GM19324 (cell line): ENCODE measurements at regions not wholly inside any gene's neighbourhood (a gene's known extent, or its start where the extent isn't known, plus 50 kb on each side); places are given as distances from the start of the nearest gene placed in this dataset.
"Not testable (repeated sequence)": the region's sequence is repeated elsewhere in the genome, so short reads cannot be mapped to it uniquely, and the experiment has no call there.

ENCODE experiments used
- ATAC-seq: cut with Tn5 transposase; IDR thresholded peaks from one replicate; pipeline ENCODE4 v1.9.1; 2021; ENCODE audit warnings: mild to moderate bottlenecking, moderate library complexity; ENCODE audit not compliant: unreplicated experiment, low FRiP score

DNA sequence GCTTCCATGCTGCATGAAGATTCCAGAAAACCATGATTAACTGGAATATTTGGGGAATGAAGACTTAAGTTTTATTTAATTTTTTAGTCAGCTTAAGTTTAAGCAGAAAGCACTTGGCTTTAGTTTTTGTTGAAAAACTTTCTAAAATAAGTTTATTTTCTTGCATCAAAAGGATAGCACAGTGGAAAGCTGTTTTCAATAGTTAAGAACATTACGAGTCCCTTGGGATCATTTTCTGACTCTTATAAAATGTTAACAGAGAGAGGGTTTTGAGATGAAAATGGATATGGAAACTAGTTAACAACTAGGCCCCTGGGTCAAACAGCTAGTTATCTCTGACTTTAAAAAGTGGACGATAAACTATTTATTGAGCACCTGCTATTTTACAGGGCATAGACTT lies 181.9 kb upstream of the SLC38A2 start:
- ATAC-seq = no peak

DNA sequence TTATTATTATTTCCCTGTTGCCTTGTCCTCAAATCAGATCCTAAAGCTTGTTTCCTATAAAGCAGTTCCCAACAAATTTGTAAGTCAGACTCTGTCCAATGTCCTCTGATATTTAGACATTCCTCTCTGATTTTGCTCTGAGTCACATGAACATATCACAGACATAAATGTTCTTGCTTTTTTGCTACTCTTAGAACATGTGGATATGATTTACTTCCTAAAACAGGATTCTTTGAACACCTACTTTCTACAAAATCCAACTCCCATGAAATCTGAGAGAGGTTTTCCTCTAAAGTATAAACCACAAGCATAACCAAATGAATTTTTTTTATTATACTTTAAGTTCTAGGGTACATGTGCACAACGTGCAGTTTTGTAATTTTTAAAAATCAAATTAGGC lies 181.3 kb upstream of the SLC38A2 start:
- ATAC-seq = no peak

DNA sequence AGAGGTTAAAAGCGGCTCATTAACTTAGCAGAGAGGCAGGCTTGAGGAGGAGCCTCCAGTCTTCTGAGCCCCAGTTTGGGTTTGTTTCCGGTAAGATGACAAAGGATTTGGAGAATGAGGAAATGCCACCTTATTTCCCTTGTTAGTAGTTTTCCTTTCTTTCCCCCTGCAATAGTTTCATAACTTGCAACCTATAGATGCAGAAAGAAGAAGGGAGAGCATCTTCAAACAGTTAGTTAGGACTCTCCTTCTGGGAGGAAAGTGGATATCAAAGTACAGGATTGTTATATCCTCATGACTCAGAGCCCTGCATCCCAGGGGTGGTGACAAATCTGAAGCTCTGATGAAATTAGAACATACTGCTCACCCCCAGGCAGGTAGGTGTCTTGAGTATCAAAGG lies 180.7 kb upstream of the SLC38A2 start:
- ATAC-seq = no peak

DNA sequence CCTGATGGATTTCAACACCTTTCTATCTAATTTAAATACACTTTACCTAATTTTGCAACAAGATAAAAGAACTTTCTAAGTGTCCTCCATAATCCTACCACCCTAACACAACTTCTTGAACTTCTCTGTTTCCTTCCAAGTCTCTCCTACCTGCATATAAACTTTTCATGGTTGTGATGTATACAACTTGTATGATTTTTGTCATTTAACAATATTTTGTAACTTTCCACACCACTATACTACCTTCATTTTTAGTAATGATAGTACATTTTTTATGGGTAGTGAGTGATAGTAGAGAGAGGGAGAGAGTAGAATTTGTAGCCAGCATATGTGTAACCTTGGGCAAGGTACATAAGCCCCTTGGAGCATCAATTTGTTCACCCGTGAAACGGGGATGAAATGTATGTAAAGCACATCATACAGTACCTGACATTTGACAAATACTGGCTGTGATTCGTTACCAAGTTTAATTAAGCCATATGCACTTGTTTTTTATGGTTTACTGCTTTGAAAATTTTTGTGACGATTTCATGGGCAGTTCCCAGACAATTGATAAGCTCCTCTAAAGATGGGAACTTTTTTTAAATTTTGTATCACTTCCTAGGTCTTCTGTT lies 177.8 kb upstream of the SLC38A2 start:
- no peak for ATAC-seq

DNA sequence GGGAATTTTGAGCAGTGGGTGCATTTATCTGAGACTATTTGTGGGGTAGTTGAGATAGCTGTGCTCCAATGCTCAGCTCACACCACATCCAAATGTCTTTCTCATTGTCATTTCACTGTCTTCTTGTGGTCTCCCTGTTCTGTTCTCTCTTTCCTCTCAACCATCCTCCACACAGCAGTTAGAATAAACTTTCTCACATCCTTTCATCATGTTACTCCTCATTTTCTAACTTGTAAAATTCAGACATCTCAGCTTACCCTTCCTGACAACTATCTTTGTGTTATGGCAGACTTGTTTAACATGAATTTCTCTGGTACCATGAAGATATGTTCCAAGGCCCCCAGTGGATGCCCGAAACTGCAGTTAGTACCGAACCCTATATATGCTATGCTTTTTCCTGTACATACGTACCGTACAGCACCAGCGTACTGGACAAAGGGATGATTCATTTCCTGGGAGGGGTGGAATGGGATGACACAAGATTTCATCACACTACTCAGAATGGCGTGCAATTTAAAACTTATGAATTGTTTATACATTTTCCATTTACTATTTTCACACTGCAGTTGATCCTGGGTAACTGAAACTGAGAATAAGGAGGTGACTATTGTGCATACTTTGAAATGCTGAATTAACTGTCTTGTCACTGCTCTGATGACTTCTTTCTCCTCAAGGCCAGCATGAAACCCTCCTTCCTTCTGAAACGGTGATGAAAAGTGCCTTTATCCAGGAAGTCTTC lies 177.1 kb upstream of the SLC38A2 start:
- no peak for ATAC-seq

DNA sequence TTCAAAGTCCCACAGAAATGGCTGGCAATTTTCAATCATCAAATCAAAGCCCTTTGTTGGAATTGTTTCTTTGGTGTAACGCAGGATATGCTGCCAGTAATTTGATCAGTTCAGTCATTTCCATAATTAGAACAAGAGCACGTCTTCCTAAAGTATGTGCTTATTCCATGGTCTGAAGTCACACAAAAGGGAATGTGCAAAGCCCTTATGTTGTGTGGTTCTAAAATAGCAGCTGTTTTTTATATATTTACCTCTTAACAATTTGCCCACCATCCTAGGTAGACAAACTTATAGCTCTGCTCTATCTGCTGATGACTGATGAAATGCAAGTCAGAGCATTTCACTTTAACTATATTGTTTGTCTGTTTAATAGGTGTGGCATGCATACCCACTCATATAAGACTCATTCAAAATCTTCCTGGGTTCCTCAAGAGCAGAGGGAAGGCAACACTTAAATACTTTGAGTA lies 176.1 kb upstream of the SLC38A2 start:
- ATAC-seq = no peak

DNA sequence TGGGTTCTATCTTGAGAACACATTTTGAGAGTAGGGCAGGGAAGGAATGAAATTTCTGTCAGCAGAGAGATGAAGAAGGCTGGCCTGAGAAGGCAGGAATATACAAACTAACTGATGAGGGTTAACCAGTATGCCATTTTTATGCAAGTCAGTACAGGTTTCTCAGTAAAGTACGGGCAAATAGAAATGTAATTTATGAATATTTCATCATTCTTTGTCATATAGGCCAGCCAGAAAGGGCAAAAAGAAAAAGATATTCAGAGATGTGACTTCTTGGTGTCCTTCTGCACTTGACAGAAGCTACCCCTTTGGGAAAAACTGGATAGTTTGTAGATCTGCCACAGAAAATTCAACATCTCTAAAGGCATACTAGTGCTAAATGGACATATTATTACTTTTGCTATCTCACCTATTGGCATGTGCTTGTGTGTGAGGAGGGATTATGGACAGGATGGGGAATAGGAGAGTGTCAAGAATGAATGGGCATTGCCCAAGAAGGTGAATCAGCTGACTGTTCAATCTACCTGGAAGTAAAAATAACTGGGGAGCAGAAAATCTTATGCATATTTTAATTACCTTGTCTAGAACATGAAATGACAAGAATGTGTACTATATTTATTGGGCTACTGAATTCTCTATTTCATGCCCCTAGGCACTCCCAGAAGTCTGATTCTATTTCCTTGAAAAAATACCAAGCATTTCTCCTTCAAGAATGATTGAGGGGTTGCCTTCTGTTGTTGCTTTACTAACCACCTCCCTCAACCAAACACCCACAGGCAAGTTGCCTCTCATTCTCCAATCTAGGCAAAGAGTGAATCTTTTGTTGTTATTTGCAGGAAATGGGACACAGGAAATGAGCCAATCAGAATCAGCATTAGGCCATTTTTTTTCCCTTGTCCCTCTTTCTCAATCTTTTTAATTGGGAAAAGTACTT lies 175.1 kb upstream of the SLC38A2 start:
- no peak for ATAC-seq

DNA sequence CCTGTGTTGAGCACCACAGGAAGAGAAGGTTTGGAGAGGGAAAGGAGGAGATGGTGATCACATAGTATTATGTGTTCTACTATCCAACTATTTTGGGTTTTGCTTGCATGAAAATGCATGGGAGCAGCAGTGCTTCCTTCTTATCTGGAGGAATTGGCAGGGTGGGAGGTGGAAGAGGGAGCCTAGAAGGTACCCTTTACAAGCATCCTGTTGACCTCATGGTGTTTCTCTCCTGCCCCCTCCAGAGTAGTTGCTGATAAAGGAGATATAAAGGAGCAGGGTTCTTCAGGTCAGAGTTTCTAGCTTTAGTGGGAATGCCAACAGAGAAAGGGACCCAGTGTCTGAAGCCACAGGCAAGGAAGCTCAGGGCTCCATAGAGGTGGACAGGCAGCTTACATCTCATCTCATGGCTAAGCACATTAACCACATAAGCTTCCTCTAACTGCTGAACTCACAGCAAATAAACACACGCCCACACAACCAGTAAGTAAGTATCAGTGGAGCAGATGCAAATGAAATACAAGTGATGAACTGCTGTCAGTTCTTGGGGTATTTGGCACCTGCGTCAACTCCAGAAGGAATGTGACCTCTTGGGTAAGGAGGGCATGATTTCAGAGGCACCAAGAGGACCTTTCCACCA lies 174.2 kb upstream of the SLC38A2 start:
- peak; percentile 92 for ATAC-seq

DNA sequence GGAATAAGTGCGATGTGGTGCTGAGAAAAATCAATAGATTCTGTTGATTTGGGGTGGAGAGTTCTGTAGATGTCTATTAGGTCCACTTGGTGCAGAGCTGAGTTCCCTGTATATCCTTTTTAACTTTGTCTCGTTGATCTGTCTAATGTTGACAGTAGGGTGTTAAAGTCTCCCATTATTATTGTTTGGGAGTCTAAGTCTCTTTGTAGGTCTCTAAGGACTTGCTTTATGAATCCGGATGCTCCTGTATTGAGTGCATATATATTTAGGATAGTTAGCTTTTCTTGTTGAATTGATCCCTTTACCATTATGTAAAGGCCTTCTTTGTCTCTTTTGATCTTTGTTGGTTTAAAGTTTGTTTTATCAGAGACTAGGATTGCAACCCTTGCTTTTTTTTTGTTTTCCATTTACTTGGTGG lies 170.8 kb upstream of the SLC38A2 start:
- not testable (repeated sequence) for ATAC-seq

DNA sequence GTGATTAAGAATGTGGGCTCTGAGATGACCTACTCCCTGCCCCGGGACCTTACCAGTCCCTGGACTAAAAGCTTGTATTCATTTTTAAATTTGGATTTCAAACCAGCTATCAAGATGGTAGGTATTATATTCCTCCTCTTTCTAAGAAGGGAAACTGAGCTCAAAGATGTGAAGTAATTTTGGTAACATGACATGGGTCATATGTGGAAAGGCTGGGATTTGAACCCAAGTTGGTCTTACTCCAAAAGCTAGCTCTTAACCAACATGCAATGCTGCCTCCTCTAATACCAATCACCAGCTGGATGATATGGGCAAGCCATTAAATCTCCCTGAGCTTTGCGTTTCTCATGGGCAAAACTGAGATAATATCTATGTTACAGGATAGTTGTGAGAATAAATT lies 166.4 kb upstream of the SLC38A2 start:
- ATAC-seq = no peak

DNA sequence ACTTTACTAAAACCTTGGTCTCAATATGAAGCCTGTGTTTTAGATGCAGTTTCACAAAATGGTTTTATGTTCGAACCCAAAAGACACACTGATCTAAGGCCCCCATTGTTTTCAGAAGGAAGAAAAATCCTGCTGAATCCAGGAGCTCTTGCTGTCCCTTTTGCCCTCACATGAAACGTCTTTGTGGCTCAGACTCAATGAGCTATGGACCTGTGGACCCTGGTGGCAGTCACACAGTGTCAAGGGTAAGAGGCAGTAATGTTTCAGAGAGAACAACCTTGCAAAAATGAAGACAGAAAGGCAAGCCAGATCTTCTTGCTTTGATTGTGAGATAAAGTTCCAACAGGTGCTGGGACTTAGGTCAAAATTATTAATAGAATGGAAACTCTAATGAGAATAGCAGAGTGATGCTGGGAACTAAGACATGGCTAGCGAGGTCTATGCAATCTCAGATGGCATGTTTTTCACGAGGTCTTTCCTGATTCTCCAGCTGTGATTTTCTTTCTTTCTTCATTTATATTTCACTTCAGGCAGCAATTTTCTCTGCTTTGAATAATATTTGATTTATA lies 164.9 kb upstream of the SLC38A2 start:
- ATAC-seq = no peak

DNA sequence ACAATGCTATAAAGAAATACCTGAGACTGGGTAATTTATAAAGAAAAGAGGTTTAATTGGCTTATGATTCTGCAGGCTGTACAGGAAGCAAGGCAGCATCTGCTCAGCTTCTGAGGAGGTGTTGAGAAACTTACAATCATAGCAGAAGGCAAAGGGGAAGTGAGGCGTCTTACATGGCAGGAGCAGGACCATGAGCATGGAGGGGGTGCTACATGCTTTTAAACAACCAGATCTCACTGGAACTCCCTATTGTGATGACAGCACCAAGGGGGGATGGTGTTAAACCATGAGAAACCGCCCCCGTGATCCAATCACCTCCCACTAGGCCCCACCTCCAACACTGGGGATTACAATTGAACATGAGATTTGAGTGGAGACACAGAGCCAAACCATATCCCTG lies 163.7 kb upstream of the SLC38A2 start:
- not testable (repeated sequence) for ATAC-seq

DNA sequence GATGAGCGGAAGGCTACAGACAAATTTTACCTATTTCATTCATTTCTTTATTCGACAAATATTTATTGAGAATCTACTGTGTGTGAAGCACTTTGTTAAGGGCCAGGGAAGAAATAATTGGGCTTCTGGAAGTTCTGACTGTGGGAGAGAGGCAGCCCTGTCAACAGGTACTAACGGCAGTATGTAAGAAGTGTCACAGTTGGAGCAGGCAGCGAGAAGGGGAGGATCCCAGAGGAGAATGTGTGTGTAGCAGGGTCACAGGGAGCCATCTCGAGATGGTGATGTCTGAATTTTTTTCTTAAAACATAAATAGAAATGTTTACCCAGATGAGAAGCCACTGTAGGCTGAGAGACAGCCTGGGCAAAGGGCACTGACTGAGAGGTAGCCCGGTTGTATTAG lies 163.3 kb upstream of the SLC38A2 start:
- no peak for ATAC-seq

DNA sequence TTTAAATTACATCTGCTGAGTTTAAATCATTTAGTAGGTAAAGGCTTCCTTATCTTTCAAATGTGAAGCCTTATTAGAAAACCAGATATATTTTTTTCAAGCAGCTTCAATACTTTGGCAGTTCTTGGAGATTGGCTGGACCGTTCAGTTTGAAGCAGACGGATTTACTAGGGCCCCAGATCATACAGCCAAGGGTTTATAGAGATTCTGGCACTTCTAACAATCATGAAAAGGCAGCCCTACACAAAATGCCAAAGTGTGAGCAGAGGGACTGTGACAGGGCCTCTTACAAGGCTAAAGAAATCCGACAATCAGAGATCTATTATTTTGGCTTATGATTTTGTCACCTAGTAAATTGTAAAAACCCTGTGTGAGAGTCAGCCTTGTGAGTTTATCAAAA lies 162.8 kb upstream of the SLC38A2 start:
- no peak for ATAC-seq

DNA sequence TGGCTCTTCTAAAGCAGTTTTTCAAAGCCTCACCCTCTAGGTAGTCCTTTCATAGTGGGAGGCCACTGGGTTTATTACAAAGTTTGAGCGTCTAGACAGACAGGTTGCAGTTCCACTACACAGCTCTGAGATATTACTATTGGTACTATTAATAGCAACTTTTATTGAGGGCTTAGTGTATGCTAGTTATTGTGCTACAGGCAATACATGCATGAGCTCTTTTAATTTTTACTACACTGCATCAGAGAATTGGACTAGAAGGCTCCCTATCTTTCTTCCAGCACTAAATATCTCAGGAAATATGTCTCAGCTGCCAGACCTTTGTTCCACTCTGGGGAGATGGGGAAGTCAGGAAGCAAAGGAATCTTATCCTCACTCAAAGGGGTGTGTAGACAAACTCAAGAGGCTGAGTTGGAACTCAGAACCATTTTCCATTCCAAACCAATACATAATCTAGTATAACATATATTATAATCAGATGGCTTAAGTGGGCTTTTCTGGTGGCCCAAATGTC lies 161.8 kb upstream of the SLC38A2 start:
- ATAC-seq = no peak

DNA sequence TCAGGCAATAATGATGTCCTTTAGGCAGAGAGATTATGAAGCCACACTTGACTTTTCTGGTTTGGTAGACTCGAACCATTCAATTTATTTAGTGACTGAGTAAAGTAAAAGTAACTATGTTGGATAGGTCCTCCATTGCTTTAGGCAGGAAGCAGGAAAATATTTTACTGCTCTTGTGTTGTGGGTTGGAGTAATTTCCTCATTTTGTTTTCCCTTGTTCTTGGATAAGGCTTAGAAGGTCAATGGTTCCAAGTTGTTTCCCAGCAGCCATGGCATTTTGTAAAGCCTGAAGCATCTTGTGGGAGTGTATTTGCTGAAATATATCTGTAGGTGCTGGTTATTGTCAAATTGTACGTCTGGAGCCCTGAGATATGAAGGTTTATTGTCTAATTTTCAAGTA lies 161.2 kb upstream of the SLC38A2 start:
- ATAC-seq = no peak

DNA sequence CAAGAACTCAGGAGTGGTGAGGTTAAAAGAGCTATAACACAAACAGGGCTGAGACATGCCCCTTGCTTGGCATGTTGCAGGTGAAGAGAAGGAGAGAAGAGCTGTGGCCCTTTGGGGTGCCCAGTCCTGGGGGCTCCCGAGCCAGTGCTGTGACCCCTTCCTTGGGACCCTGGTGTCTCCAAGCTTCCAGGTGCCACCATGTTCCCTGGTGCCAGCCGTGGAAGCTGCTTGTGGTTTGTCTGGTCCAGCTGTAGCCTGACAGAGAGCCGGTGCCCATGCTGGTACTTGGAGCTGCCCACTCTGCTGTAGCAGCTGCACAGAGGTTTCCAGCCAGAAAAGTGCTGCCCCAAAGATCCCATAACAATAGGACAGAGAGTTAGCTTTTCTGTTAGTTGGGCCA lies 159.2 kb upstream of the SLC38A2 start:
- ATAC-seq = no peak

DNA sequence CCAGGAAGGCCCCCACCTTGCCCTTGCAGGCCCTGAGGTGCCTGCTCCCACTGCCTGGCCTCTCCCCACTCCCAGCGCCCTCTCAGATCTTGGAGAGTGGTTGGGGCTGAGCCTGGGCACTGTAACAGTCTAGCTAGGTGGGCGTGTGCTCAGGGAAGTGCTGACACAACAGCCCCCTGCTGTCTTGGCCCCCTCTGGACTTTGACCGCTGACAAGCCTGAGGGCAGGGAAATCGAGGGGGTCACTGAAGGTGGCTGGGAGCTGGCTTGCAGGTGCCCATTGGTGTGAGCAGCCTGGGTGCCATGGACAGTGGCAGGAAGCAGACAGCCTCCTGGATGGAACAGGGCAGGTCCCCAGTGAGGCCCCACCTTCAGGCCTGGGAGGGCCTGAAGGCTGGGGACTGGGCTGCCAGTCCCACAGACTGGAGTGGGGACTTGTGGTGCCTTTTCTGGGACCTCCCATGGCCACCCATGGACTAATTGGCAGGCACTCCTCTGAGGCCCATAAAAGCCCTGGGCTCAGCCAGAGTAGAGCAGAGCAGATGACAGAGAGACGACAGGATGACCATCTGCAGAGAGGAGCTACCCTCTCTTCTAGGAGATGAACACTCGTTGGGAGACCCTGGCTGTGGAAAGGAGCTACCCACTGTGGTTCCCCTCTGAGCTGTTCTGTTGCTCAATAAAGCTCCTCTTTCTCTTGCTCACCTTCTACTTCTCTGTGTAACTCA lies 158.6 kb upstream of the SLC38A2 start:
- ATAC-seq = no peak

DNA sequence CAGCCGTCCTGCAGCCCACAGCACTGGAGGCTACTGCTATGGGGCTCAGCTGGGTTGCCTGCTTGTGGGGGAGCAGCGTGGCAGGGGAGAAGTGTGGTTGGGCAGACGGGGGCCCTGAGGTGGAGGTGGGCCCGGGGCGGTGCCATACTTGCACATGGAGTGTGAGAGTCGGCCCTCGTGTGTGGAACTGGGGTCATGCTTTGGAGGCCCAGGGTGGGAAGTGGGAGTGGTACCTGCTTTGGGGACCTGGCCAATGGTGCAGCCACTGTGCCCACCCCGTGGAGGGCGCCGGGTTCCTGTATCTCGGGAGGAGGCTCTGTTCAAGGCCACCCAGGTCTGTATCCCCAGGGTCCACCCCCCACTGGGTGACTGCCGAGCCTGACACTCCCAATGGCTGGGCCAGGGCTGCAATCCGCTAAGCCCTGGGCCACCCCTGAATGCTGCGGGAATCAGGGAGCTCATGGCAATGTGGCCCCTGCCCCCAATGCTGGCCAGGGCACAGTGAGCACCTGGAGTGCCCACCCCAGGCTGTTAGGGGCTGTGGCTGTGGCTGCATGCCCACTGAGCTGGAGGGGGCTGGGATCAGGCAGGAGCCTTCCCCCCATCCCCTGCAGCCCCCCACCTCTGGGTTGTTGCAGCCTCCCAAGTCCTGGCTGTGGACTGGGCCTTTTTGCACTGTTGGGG lies 157.9 kb upstream of the SLC38A2 start:
- ATAC-seq = no peak
